Astrocyte of the cerebellum (primary cell): ENCODE measurements at regions not wholly inside any gene's neighbourhood (a gene's known extent, or its start where the extent isn't known, plus 50 kb on each side); places are given as distances from the start of the nearest gene placed in this dataset.

ENCODE experiments used
- DNase-seq: peaks from one replicate; pipeline ENCODE4 v3.0.0-alpha.2; 2011; ENCODE audit warnings: low read depth
- H3K4me3 ChIP-seq: 2 replicates; pipeline ENCODE4 v1.5.1; 2011; ENCODE audit warnings: mild to moderate bottlenecking, low read depth, low read length, moderate library complexity
- in situ Hi-C: cut with HindIII; loops from 2 replicates; pipeline ENCODE4 v1.10.0; 2017; ENCODE audit warnings: low sequenced_read_pairs
- TF ChIP-seq, protein P1 (sequence below): IDR thresholded peaks from 2 replicates; pipeline ENCODE4 v1.5.1; 2012; ENCODE audit warnings: low read length, low read depth, moderate library complexity, mild to moderate bottlenecking; ENCODE audit errors: missing control alignments

DNA sequence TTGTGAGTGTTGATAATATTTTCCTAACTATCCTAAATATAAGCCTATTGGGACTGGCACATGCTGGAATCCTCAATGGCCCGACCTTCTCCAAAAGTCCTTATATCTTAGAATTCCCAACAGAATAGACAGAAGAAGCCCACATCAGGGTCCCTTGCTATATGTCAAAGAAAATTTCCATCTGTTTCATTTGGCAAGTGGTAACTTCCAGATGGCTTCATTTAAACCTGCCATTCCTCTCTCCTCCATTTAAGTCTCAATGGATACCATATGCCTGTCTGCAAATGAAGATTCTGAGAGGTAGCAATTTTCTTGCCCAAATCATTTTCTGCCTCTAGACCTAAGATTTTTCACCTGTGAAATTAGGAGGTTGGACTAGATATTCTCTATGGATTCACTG is 73.1 kb upstream of the KCNA4 start:
- no peak overlapping the region for H3K4me3 ChIP-seq
- no peak for DNase-seq
- TF ChIP-seq, protein P1, sequence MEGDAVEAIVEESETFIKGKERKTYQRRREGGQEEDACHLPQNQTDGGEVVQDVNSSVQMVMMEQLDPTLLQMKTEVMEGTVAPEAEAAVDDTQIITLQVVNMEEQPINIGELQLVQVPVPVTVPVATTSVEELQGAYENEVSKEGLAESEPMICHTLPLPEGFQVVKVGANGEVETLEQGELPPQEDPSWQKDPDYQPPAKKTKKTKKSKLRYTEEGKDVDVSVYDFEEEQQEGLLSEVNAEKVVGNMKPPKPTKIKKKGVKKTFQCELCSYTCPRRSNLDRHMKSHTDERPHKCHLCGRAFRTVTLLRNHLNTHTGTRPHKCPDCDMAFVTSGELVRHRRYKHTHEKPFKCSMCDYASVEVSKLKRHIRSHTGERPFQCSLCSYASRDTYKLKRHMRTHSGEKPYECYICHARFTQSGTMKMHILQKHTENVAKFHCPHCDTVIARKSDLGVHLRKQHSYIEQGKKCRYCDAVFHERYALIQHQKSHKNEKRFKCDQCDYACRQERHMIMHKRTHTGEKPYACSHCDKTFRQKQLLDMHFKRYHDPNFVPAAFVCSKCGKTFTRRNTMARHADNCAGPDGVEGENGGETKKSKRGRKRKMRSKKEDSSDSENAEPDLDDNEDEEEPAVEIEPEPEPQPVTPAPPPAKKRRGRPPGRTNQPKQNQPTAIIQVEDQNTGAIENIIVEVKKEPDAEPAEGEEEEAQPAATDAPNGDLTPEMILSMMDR, result no peak
- in situ Hi-C loops, result no loop called here

DNA sequence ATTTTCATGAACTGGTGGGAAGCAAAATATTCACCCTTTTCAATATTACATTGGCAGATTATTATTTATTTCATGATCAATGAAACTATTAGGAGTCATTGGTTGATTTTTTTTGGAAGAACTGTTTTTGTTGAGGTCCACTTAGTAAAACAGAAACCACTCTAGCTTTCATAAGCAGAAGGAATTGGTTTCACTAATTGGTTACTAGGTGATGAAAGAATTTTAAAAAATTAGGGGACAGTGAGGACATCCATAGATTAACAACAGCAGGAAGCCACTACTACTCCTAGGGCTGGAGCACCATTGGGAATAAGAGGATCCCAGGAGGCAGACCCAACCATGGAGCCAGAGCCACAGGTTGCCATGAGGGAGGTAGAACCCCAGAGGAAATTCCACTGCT is 74.4 kb upstream of the KCNA4 start:
- H3K4me3 ChIP-seq, result no peak overlapping the region
- no peak for DNase-seq
- in situ Hi-C loops, result no loop called here
- TF ChIP-seq, protein P1, result no peak

DNA sequence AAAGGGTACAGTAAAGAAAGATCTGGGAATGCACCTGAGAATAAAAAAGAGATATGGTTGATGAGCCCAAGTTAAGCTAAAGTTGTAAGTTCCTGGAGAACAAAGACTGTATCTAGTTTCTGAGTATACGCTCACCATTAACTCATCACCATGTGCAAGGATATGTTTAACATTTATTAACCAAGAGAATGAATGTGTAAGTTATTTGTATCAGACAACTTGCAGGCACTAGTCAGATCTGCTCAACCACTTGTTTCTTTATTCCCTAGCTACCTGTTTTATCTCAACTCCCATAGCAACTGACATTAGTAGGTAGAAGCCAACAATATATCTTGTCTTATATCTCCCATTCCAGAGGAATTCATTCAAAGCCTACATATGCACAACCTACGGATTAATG is 74.9 kb upstream of the KCNA4 start:
- in situ Hi-C loops, result no loop called here
- H3K4me3 ChIP-seq, result no peak overlapping the region
- no peak for DNase-seq
- TF ChIP-seq, protein P1, result no peak

DNA sequence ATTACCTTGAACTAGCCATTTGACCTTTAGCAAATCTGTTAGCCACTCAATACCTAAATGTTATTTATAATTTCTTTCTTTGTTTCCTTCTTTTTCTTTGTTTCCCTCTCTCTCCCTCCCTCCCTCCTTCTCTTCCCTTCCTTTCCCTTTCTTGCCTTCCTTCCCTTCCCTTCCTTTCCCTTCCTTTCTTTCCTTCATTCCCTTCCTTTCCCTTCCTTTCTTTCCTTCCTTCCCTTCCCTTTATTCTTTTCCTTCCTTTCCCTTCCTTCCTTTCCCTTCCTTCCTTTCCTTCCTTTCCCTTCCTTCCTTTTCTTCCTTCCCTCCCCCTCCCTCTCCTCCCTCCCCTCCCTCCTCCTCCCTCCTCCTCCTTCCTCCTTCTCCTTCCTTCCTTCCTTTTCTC is 75.7 kb upstream of the KCNA4 start:
- DNase-seq, result no peak
- H3K4me3 ChIP-seq, result no peak overlapping the region
- TF ChIP-seq, protein P1, result no peak
- in situ Hi-C loops, result no loop called here

DNA sequence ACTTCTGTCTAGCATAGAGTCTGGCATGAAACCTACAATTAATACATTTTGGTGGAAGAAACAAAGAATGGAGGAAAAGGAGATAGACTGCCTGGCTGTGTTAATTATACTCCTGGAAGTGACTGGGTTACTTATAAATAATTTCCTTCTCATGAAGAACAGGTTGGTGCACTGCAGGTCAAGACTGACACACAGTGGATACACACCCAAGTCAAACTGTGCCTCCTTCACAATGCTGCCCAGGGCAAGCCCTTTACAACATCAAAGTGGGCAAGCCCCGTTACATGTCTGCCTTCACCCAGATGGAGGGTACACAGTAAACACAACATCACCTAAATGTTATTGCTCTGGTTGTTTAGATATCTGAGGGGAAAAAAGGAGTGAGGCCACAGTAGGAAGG is 83.7 kb upstream of the KCNA4 start:
- no peak for DNase-seq
- no peak overlapping the region for H3K4me3 ChIP-seq
- in situ Hi-C loops, result no loop called here
- TF ChIP-seq, protein P1, result no peak

DNA sequence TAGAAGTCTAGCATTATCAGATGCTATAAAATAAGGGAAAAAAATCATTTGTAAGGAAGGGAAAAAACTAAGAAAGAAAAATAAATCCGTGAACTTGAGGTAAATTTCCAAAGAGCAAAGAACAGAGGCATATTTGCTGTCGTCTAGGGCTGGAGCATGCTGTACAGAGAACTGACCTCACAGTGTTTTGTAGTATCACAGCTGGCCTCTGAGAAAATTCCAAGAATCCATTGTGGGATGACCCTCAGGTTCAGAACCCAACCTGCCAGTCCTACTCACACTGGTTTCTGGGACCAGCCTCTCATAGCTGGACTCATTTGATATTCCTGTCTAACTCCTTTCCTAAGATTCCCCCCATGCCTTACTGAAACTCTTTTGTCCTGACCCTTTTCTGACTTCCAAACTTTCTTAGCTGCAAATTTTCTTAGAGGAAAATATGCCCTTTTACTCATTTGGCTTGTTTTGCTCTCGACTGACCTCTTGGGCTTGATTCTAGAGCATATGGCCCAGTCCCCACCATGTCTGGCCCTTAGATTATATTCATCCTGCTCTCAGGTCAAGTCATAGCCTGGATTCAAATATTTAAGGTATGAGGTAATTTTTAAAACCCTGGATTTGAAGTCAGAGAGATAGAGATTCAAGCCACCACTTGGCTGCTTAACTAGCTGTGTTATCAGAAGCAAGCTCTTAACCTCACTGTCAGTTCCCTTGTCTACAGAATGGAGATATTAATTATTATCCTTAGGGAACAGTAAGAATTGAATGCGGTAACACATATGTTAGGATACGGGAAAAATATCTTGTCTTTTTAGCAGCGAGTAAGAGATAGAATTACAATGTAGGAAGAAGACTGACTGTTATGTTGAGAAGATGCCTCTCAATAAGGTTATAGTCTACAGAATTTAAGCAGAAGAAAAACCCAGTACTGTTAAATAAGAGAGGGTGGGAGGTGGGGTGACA is 89.7 kb upstream of the KCNA4 start:
- TF ChIP-seq, protein P1, result no peak
- H3K4me3 ChIP-seq, result no peak overlapping the region
- in situ Hi-C loops, result no loop called here
- DNase-seq, result no peak
